HG03442 (cell line): ENCODE measurements at regions not wholly inside any gene's neighbourhood (a gene's known extent, or its start where the extent isn't known, plus 50 kb on each side); places are given as distances from the start of the nearest gene placed in this dataset.
"Not testable (repeated sequence)": the region's sequence is repeated elsewhere in the genome, so short reads cannot be mapped to it uniquely, and the experiment has no call there.

Source experiments
- ATAC-seq: cut with Tn5 transposase; IDR thresholded peaks from one replicate; pipeline ENCODE4 v1.9.1; 2021; ENCODE audit warnings: mild to moderate bottlenecking, moderate library complexity; ENCODE audit not compliant: unreplicated experiment

DNA sequence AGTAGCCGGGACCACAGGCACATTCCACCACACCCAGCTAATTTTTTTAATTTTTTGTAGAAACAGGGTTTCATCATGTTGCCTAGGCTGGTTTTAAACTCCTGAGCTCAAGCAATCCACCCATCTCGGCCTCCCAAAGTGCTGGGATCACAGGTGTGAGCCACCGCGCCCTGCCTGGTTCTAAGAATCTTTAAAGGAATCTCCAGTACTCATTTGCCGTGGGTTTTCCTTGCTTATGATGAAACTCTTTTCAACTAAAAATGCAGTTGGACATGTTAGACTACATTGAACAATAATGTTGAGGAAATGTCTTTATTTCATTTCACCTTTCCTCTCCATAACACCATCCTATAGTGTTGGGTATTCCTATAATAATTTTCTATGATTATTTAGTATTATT lies 121.6 kb downstream of the ZNF281 start:
- no peak for ATAC-seq

DNA sequence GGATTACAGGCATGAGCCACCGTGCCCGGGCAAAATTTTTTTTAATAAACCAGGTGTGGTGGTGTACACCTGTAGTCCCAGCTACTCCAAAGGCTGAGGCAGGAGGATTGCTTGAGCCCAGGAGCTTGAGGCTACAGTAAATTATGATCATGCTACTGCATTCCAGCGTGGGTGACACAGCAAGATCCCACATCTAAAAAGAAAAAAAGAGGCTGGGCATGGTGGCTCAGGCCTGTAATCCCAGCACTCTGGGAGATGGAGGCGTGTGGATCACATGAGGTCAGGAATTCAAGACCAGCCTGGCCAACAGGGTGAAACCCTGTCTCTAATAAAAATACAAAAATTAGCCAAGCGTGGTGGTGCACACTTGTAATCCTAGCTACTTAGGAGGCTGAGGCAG lies 125.6 kb downstream of the ZNF281 start:
- ATAC-seq, result not testable (repeated sequence)

DNA sequence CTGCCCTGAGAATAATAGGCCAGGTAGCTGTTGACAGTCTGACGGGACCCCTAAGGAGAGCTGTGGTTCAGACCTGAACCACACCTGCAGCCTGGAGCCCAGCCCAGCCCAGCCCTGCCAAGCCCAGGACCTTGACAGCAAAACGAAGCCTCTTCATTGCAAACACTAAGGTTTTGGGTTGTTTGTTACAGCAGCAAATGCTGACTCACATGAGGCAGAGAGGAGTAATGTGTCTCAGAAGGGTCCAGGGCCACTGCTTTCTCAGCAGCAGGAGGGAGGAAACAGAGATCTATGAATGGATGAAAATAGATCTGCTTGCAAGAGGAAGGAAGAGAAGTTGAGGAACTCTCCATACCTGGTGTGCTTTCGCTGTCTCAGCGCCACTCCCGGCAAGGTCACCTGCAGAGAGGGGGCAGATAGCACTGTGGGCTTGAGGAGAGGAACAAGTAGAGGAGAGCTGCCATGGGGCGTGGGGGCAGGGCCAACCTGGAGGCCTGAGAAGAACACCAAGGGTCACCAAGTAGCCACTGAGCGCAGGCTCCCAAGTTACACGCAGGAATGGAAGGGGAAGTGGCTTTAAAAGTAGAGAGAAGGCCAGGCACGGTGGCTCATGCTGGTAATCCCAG lies 127.2 kb downstream of the ZNF281 start:
- ATAC-seq, result no peak

DNA sequence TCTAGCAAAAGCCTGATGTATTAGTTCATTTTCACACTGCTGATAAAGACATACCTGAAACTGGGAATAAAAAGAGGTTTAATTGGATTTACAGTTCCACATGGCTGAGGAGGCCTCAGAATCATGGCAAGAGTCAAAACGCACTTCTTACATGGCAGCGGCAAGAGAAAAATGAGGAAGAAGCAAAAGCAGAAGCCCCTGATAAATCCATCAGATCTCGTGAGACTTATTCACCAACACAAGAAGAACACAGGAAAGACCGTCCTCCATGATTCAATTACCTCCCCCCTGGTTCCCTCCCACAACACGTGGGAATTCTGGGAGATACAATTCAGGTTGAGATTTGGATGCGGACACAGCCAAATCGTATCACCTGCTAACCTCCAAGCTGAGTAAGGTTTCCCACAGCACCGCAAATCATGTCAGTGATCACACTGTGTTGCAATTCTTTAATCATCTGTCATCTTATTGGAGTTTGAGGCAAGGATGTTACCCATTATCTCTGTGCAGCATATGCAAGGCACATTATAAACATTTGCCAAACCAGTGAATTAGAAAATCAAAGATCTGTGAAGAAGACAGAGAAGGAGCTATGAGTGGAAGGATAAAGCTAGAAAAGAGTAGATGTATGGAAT lies 128.5 kb downstream of the ZNF281 start:
- ATAC-seq, result no peak

DNA sequence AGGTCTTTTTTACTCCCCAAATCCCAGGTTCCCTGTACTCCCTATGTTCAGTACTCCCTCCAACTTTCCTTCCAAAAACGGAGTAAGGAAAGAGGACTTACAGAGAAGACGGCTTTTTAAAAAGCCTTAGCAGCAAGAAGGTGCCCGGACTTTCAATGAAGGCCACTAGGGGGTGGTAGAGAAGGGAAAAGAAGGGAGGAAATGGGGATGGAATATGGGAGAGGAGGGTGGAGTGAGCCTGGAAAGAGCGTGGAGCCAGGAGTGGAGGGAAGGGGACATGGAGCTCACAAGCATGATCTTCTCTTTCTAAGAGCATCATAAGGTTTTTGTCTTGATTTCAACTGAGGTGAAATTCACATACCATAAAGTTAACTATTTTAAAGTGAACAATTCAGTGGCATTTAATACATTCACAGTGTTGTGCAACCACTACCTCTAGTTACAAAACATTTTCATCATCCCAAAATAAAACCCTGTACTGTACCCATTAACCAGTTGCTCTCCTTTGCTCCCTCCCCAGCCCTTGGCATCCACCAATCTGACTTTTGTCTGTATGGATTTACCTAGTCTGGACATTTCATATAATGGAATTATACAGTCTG lies 129.9 kb downstream of the ZNF281 start:
- no peak for ATAC-seq

DNA sequence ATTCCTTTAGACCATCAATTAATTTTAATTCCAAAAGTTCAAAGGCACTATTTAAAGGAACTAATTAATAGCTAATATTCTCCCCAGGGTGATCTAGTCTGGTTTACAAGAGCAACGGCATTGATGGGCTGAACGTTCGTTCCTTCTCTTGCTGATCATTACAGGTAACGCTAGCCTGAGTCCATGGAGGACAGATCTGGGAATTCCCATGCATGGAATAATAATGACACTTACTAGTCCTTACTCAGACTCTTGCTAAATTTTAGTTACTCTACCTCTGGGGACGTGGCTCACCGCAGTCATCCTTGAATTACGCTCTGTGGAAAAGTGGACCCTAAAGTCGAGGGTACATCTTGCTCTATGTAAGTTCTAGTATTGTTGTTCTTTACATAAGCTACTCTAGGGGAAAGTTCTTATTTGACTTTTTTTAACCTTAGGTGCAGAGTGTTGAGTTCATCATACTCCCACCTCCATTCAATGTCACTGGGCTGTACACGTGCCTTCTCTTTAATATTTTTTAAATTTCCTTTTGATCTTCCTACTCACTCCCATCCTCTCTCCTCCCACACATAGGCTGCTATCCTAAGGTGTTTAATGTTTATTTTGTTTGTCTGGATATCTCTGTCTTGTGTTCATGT lies 133.9 kb downstream of the ZNF281 start:
- no peak for ATAC-seq

DNA sequence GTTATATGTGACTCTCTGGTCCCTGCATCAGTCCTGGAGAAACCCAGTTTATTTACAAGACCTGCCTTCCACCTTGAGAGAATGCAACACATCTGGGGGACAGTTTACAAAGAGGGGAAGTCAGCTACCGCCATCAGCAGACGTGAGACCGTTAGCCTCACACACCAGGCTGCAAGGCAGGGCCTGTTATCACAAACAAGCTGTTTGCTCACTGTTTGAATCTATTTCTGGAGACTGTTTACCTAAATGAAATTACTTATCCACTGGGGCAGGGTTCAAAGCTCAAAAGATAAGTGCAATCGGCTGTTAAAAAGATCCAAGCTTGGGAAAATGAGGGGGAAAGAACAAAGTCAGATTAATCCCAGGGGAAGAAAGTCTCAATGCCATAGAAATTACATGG lies 134.4 kb downstream of the ZNF281 start:
- no peak for ATAC-seq

DNA sequence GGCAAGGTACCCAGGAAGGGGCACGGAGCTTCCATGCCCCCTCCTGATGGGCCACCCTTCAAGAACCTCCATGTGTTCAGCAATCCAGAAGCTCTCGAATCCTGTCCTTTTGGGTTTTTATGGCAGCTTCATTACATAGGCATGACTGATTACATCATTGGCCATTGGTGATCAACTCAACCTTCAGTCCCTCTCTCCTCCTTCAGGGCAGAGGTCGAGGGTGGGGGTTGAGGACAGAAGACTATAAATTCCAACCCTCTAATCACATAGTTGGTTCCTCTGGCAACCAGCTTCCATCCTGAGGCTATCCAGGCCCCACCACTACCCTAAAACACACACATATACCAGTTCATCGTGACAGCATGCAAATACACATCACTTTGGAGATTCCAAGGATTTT lies 135.7 kb downstream of the ZNF281 start:
- ATAC-seq, result no peak

DNA sequence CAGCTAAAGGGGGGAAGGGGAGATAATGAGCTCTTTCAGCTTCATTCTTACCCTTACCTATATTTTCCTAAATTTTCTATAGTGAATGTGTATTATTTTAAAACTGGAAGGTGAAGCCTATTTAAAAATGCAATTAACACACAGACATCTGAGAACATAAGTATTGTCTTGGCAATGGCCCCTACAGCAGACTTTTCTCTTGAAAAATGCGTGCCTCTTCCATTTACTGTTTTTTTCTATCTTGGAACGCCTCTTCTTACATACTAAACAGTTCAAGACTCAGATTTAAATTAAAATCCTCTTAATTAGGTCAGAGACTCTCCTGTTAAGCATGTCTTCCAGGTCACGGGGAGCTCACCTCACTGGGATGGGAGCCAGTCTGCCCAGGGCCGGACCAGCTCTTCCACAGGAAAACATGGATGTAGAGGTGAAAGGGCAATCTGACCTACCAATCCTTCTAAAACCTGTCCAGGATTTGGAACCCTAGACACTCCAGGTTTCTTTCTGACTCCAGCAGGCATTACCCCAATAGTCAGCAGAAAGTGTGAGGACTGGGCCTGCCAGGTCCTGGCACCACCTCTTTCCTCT lies 137.3 kb downstream of the ZNF281 start:
- no peak for ATAC-seq

DNA sequence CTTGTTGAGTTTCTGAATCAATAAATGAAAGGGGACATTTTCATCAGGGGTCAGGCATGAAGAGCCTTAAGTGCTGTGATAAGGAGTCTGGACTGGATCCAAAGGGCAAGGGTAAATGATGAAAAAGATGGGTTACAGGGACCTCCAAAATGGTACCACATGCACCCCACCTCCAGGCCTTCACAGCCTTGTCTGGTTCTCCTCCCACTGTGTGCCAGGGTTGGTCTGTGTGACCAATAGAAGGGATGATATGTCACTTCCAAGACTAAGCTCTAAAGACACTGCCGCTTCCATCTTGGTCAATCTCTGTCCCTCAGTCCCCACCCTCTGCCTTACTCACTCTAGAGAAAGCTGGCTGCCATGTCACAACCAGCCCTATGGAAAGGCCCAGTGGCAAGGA lies 140.6 kb downstream of the ZNF281 start:
- no peak for ATAC-seq

DNA sequence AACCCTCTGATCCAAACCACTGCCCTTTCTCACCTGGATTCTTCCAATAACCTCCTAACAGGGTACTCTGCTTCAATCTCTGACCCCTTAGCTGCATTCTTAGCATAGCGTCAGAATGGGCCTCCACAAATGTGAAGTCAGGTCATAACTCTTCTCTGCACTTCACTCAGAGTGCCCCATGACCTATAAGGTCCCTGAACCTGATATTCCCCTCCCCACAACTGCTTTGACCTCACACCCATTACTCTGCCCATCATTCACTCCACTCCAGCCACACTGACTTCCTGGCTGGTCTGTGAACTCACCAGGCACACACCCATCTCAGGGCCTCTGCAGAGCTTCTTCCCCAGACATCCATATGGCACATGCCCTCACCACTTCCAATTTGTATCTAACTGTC lies 141.9 kb downstream of the ZNF281 start:
- ATAC-seq, result no peak

DNA sequence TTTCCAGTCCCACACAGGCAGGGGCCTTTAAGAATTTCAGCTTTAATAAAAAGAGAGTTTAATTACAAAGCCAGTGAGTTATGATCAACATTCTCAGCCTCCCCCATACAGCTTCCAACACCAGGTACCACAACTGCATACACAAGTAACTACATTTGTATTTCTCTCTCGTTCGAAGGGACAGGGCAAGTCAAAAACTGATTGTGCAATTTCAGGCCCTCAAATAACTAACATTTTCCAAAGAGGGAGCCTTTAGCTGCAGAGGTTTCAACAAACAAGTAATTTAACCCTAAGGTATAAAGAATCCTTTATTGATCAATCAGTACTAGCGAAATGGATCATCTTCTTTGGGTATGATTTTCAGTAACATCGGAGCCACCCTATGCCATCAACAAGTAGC lies 142.4 kb downstream of the ZNF281 start:
- no peak for ATAC-seq

DNA sequence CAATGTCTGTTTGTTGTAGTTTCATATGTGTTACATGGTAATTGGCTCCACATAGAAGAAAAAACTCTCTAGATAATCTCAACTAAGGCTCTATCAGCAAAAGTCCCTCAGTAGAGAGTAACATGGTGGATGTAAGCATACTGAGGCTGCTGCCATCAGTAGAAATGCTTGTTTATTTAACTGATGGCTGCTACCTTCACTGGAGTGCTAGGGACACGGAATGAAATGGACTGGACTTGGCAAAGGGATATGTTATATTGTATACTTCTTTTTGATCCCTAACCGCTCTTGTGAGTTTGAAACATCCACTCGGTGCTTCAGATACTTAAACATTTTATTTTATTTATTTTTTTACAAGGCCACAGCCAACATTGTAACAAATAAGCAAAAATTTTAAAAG lies 143.0 kb downstream of the ZNF281 start:
- ATAC-seq, result no peak

DNA sequence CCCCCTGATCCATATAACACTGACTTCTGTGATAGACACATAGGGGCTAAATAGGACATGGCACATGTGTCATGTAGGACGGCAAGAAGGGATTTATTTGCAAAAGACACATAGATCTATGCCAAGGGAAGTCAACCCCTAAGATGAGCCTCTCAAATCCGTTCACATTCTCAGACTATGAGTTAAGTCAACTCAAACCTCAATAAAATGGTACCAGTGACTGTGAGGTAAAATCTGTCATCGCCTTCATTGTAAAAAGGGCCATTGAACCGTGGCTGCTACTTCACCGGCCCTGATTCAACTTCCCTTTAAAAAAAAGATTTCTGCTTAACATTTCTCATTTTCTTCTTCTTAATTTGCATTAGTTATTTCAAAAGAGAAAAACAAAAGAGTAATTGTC lies 144.0 kb downstream of the ZNF281 start:
- no peak for ATAC-seq

DNA sequence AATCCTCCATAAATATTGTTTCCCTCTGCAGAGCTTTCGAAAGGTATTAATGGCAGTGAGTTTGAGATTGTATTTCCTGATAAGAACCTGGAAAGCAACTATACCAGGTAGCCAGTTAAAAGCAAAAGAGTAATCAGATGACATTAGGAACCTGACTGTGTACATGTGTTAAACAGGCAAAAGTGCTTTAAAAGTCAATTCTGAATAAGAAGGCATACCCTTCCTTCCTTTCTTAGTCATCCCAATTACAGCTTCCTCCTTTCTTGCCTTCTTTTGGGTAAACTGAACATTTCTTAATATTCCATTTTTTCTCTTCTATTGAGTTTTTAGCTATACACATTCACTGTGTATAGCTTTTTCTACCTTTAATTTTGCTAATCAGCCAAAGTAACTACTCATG lies 144.7 kb downstream of the ZNF281 start:
- ATAC-seq, result no peak

DNA sequence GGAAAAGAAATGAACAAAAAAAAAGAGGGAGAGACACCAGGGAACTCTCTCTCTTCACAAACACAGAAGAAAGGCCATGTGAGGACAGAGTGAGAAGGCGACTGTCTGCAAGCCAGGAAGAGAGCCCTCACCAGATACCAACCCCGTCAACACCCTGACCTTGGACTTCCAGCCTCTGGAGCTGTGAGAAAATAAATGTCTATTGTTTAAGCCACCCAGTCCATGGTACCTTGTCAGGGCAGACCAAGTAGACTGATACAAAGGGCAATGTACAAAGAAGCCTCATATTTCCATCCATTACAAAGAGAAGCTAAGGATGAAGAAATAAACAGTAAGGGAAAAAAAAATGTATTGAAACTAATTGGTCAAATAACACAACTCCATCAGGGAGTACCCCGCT lies 146.6 kb downstream of the ZNF281 start:
- ATAC-seq, result no peak

DNA sequence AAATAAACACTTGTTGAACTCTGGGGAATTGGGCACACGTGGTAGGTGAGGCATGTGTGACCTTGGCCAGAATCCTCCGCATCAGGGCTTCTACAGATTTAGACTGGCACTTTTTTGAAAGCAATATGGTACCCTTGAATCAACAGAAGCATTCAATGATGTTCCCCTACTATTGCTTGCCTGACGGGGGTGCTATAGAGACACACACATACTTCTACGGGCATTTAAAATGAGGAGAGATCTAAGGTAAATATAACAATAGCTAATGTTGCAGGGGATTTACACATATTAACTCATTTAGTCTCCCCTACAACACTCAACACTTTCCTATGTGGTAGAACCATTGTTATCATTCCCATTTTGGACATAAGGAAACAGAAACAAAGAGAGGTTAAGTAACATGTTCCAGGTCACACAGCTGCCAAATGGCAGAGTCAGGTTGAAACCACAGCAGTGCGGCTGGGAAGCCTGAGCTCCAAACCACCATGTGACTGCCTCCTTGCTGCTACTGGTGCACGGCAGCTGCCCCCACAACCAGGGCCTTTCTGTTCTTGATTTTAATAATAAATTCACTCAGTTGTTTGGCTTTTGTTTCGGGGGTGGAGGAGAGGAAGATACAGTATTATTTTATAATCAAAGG lies 147.4 kb downstream of the ZNF281 start:
- peak; percentile 96 for ATAC-seq

DNA sequence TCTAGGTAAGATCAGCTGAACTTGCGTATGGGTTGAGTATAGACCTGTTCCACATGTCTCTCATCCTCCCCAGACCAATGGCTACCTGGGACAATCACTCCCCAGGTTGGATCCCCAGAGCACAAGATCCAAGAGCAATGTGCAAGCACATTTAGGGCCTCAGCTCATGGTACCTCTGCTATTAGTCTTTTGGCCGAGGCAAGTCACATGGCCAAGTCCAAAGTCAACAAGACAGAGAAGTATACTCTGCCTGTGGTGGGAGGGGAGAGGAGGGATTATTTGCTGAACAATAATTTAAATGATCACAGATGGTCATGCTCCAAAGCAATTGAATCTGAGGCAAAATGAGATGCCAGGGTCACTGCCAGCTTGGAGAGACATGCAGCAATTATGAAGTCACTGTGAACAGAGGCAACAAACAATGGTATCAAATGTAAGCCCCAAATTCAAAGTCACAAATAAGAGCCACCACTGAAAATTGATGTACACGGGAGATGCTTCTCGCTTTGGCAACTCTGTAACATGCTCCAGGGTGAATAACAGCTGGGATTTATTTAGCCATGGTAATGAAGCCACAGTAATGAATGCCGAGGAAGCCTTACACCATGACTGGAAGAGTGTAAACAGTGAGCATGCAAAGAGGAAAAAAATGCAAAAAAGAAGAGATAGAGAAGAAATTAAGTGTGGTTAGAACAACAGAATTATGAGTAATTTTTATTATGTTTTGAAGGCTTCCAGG lies 149.1 kb downstream of the ZNF281 start:
- no peak for ATAC-seq

DNA sequence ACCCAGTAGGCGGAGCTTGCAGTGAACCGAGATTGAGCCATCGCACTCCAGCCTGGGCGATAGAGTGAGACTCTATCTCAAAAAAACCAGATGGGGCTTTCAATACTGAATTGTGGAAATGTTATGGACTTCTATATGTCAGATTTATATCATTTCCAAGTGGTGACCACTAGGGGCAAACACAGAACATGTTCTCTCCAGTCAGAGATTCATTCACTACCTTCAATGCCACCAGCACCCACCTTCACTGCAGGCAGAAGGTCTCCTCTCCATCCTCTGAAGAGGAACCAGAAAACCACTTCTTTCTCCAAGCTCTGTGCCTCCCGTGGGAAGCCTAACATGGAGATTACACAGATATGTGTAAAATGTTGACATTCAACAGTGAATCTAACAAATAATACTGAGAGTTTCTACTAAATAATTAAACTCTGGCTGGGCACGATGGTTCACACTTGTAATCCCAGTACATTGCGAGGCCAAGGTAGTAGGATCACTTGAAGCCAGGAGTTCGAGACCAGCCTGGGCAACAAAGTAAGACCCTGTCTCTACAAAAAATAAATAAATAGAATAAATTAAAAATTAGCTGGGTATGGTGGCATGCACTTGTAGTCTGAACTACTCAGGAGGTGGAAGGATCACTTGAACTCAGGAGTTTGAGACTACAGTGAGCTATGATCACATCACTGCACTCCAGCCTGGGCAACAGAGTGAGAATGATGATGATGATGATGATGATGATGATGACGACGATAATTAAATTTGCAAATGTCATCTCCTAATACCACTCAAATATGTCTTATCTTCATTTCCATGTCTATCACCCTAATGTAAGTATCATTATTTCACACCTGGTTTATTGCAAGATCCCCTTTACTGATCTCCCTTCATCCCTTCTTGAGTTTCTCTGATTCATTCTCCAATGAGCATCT lies 151.1 kb downstream of the ZNF281 start:
- ATAC-seq, result no peak

DNA sequence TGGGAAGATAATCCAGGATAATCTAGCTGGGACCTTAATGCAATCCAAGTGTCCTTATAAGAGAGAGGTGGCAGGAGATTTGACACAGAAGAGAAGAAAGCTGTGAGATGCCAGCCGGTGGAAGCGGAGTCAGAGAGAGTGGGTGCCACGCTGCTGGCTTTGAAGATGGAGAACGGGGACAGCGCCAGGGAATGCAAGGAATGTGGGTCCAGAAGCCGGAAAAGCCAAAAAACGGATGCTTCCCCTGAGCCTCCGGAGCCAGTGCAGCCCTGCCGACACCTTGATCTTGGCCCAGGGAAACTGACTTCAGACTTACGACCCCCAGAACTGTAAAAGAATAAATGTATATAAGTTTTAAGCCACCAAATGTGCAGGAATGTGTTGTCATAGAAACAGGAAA lies 152.6 kb downstream of the ZNF281 start:
- no peak for ATAC-seq
